ENCODE measurements at regions not wholly inside any gene's neighbourhood (a gene's known extent, or its start where the extent isn't known, plus 50 kb on each side); places are given as distances from the start of the nearest gene placed in this dataset.

DNA sequence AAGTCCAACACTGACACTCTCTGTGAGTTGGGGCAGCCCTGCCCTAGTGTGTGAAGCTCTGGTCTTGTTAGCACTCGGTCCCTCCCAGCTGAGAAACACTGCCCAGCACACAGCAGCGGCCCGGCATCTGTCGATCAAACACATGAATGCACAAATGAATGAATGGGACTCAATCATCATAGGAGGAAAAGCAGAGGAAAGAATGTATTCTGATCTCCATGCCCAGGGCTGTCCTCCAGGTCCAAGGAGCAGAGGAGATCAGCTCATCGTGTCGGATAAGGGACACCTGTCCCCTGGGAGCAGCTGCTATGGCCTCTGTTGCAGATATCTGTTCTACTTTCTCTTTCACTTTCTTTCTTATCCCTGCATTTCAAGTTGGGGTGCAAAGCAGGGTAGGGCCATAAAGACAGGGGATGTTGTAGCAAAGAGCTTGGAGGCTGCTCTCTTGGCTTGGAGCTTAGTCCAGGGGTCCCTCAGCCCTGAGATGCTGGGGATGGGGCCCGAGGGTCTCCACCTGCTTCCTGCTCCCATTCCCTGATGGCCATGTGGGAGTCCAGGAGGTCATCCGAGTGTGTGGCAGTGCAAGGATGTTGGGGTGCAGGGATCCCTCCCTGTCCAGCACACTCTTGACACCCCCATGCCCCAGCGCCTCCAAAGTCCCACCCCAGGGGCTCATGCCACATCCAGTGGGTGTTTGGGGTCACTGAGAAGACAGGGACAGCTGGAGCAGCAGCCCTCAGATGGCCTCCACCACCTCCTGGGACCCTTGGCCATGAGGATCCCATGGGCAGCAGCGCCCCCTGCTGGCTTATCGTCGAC lies 88.2 kb downstream of the IRF8 start:
- TF ChIP-seq EZH2 (IDR thresholded peaks at IDR 0.05): no peak
- TF ChIP-seq, protein P1, sequence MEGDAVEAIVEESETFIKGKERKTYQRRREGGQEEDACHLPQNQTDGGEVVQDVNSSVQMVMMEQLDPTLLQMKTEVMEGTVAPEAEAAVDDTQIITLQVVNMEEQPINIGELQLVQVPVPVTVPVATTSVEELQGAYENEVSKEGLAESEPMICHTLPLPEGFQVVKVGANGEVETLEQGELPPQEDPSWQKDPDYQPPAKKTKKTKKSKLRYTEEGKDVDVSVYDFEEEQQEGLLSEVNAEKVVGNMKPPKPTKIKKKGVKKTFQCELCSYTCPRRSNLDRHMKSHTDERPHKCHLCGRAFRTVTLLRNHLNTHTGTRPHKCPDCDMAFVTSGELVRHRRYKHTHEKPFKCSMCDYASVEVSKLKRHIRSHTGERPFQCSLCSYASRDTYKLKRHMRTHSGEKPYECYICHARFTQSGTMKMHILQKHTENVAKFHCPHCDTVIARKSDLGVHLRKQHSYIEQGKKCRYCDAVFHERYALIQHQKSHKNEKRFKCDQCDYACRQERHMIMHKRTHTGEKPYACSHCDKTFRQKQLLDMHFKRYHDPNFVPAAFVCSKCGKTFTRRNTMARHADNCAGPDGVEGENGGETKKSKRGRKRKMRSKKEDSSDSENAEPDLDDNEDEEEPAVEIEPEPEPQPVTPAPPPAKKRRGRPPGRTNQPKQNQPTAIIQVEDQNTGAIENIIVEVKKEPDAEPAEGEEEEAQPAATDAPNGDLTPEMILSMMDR (IDR thresholded peaks at IDR 0.05 in 2 of 3, conservative IDR thresholded peaks at IDR 0.05 in 1 of 3; ENCODE audit: borderline replicate concordance in 1 of 3, insufficient read depth in 1 of 3, low read depth in 2 of 3, low read length in 2 of 3): peak; percentile 39 to 85 (median 57); a peak in 5 of 6 replicates
- no peak for TF ChIP-seq CEBPB (IDR thresholded peaks at IDR 0.05; ENCODE audit: low read depth)
- TF ChIP-seq SP1 (IDR thresholded peaks at IDR 0.05; ENCODE audit: low read depth): no peak
- no peak for TF ChIP-seq CBX3 (IDR thresholded peaks at IDR 0.05; ENCODE audit: low read depth)
- no peak for TF ChIP-seq ZBTB33 (IDR thresholded peaks at IDR 0.05; ENCODE audit: extremely low read depth, insufficient replicate concordance, low read length)
- TF ChIP-seq RAD21 (IDR thresholded peaks at IDR 0.05; ENCODE audit: low read depth): peak; percentile 71
- no peak for TF ChIP-seq POLR2A (IDR thresholded peaks at IDR 0.05; ENCODE audit: borderline replicate concordance, extremely low read depth, insufficient read depth, insufficient read length)
- TF ChIP-seq, protein P2, sequence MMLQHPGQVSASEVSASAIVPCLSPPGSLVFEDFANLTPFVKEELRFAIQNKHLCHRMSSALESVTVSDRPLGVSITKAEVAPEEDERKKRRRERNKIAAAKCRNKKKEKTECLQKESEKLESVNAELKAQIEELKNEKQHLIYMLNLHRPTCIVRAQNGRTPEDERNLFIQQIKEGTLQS (IDR thresholded peaks at IDR 0.05): no peak
- TF ChIP-seq, protein P3, sequence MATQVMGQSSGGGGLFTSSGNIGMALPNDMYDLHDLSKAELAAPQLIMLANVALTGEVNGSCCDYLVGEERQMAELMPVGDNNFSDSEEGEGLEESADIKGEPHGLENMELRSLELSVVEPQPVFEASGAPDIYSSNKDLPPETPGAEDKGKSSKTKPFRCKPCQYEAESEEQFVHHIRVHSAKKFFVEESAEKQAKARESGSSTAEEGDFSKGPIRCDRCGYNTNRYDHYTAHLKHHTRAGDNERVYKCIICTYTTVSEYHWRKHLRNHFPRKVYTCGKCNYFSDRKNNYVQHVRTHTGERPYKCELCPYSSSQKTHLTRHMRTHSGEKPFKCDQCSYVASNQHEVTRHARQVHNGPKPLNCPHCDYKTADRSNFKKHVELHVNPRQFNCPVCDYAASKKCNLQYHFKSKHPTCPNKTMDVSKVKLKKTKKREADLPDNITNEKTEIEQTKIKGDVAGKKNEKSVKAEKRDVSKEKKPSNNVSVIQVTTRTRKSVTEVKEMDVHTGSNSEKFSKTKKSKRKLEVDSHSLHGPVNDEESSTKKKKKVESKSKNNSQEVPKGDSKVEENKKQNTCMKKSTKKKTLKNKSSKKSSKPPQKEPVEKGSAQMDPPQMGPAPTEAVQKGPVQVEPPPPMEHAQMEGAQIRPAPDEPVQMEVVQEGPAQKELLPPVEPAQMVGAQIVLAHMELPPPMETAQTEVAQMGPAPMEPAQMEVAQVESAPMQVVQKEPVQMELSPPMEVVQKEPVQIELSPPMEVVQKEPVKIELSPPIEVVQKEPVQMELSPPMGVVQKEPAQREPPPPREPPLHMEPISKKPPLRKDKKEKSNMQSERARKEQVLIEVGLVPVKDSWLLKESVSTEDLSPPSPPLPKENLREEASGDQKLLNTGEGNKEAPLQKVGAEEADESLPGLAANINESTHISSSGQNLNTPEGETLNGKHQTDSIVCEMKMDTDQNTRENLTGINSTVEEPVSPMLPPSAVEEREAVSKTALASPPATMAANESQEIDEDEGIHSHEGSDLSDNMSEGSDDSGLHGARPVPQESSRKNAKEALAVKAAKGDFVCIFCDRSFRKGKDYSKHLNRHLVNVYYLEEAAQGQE (IDR thresholded peaks at IDR 0.05; ENCODE audit: low read depth): no peak
- TF ChIP-seq ZNF274 (IDR thresholded peaks at IDR 0.05; ENCODE audit: low read depth, low read length): no peak
- no peak for TF ChIP-seq FOSL1 (IDR thresholded peaks at IDR 0.05; ENCODE audit: low read depth)
- TF ChIP-seq EGR1 (IDR thresholded peaks at IDR 0.05; ENCODE audit: low read depth): no peak
